ENCODE measurements at regions not wholly inside any gene's neighbourhood (a gene's known extent, or its start where the extent isn't known, plus 50 kb on each side); places are given as distances from the start of the nearest gene placed in this dataset.

GRCh38 chr20:6575912-6576401, 191.5 kb upstream of the BMP2 start:
- DNase-seq (ENCODE audit: low spot score) (no peak), FAIRE-seq (peak; percentile 79)

- DNase-seq (ENCODE audit: low spot score) (no peak), FAIRE-seq (no peak)
These were observed 200.7 kb upstream of the BMP2 start for GRCh38 chr20:6566821-6567220.

- DNase-seq (ENCODE audit: low spot score) (no peak), FAIRE-seq (no peak)
These were observed 205.4 kb upstream of the BMP2 start for GRCh38 chr20:6562111-6562510.

GRCh38 chr20:6560978-6561377, 206.5 kb upstream of the BMP2 start:
- no peak for FAIRE-seq
- no peak for DNase-seq (ENCODE audit: low spot score)

GRCh38 chr20:6559791-6560190, 207.7 kb upstream of the BMP2 start:
- FAIRE-seq (no peak), DNase-seq (ENCODE audit: low spot score) (no peak)

GRCh38 chr20:6558341-6558740, 209.1 kb upstream of the BMP2 start:
- FAIRE-seq (no peak), DNase-seq (ENCODE audit: low spot score) (no peak)

- FAIRE-seq (no peak), DNase-seq (ENCODE audit: low spot score) (peak; percentile 40)
These were observed 233.6 kb upstream of the BMP2 start for GRCh38 chr20:6533761-6534479.

- DNase-seq (ENCODE audit: low spot score) (peak; percentile 10), FAIRE-seq (no peak)
These were observed 234.1 kb upstream of the BMP2 start for GRCh38 chr20:6533351-6533750.

GRCh38 chr20:6530779-6531315, 236.6 kb upstream of the BMP2 start:
- no peak for FAIRE-seq
- DNase-seq (ENCODE audit: low spot score), result no peak

- no peak for FAIRE-seq
- DNase-seq (ENCODE audit: low spot score), result no peak
These were observed 237.2 kb upstream of the BMP2 start for GRCh38 chr20:6530254-6530653.

- no peak for DNase-seq (ENCODE audit: low spot score)
- FAIRE-seq, result no peak
These were observed 241.8 kb upstream of the BMP2 start for GRCh38 chr20:6525447-6526303.

GRCh38 chr20:6524305-6524704, 243.2 kb upstream of the BMP2 start:
- FAIRE-seq (no peak), DNase-seq (ENCODE audit: low spot score) (no peak)

- FAIRE-seq (no peak), DNase-seq (ENCODE audit: low spot score) (peak; percentile 14)
These were observed 247.9 kb upstream of the BMP2 start for GRCh38 chr20:6519556-6519955.

- DNase-seq (ENCODE audit: low spot score) (no peak), FAIRE-seq (no peak)
These were observed 252.2 kb upstream of the BMP2 start for GRCh38 chr20:6515261-6515660.

- DNase-seq (ENCODE audit: low spot score), result no peak
- no peak for FAIRE-seq
These were observed 253.9 kb upstream of the BMP2 start for GRCh38 chr20:6513599-6513998.

- no peak for DNase-seq (ENCODE audit: low spot score)
- no peak for FAIRE-seq
These were observed 258.1 kb upstream of the BMP2 start for GRCh38 chr20:6509374-6509773.

- no peak for FAIRE-seq
These were observed 260.6 kb upstream of the BMP2 start for GRCh38 chr20:6506906-6507305.

GRCh38 chr20:6504826-6505225, 262.7 kb upstream of the BMP2 start:
- no peak for FAIRE-seq
- DNase-seq (ENCODE audit: low spot score), result no peak

More at GRCh38 chr20:6506906-6507305, 260.6 kb upstream of the BMP2 start:
- DNase-seq (ENCODE audit: low spot score), result no peak

GRCh38 chr20:6504179-6504578, 263.3 kb upstream of the BMP2 start:
- FAIRE-seq (no peak), DNase-seq (ENCODE audit: low spot score) (no peak)

- FAIRE-seq (no peak), DNase-seq (ENCODE audit: low spot score) (no peak)
These were observed 264.5 kb upstream of the BMP2 start for GRCh38 chr20:6502999-6503398.

- FAIRE-seq (no peak), DNase-seq (ENCODE audit: low spot score) (no peak)
These were observed 265.3 kb upstream of the BMP2 start for GRCh38 chr20:6502219-6502618.

- FAIRE-seq, result no peak
- DNase-seq (ENCODE audit: low spot score), result peak; percentile 83
These were observed 266.4 kb upstream of the BMP2 start for GRCh38 chr20:6501061-6501460.
